IPS DF 19.7 (cell line): ENCODE measurements at regions not wholly inside any gene's neighbourhood (a gene's known extent, or its start where the extent isn't known, plus 50 kb on each side); places are given as distances from the start of the nearest gene placed in this dataset.

Experiments used
- DNase-seq: peaks from one replicate; pipeline ENCODE4 v3.0.0-alpha.2; 2013; ENCODE audit warnings: low read depth, low spot score

DNA sequence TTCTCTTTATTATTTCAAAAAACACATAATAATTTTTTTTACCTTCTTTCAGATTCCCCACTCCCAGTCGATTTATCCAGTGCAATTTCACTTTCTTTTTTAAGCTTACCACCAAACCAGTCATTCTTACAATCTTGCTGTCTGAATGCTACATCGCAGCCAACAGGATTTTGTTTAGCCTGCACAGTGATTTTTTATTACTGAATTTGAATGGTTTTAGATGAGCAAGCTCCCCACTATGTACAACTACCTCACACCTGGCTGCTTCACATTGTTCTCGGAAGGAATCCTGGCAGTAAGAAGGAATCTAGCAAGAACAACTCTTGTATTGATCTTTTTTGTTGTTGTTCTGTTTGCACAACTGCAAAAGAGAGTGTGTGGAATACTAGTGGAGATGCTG, 668.1 kb upstream of the WWC1 start:
- DNase-seq: no peak

DNA sequence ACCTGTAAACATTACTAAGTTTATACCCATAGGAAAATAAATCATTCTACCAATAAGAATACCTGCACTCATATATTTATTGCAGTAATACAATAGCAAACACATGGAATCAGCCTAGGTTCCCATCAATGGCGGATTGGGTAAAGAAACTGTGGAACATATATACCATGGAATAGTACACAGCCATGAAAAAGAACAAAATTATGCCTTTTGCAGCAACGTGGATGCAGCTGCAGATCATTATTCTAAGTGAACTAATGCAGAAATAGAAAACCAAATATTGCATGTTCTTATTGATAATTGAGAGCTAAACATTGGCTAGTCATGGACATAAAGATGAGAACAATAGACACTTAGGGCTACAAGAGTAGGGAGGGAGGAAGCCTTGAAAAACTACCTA, 667.4 kb upstream of the WWC1 start:
- DNase-seq: no peak

DNA sequence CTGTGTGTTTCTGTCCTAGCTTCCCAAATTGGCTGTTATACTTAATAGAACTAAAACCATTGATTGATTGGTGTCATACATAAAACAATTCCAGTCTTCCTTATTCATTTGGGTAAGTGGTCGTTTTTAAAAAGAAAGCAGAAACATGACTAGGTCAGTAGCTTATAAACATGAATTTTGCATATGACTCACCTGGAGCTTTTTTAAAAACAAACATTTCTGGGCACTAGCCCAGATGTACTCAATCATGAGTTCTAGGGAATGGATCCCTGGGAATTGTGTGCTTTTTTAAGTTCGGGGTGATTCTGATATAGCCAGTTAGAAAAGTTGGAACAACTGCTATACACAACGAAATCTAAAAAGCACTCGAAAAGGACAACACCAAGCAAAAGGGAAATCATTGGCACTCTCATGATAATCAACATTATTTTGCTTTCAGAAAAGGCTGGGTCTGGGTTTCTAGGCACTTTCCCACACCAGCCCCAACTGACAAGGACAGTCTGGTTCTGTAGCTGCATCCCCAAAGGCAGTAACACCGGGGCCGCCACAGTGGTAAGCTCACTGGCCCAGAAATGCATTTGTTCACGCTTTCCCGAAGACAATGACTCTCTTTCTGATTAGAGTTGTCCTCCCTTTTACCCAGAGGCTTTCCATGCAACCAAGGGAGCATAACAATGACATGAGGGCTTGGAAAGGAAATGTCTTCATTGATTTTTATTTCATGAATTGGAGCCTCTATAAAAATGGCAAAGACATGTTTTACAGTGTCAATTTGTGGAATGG, 664.9 kb upstream of the WWC1 start:
- no peak for DNase-seq

DNA sequence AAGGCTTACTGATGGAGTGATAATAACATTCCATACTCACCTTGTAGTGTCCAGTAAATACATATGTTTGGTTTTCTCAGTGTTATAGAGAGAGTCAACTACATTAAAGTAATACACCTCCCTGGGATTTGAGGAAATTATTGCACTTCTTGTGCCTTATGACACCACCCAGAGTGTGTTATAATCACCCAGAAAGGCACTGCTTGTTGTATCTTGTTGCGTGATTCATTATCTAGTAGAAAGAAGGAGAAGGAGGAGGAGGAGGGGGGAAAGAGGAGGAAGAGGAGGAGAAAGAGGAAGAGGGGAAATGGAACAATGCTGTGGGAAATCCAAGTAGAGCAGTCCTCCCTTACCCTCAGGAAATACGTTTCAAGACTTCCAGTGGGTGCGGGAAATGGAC, 661.8 kb upstream of the WWC1 start:
- no peak for DNase-seq

DNA sequence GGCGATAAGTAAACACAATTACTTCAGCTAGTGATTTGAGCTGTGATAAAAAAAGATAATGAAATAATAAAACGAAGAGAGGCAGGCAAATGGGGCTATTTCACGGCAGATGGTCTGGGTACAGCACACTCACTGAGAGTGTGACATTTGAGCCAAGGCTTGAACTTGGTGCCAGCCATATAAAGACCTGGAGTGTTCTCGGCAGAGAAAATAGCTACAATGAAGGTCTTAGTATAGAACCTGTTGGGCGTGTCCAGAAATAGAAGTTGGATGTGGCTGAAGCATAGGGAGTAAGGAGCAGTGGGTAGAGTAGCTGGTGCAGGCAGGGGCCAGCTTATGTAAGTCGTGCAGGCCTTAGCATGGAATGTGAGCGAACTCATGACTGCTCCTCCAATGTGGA, 660.3 kb upstream of the WWC1 start:
- no peak for DNase-seq

DNA sequence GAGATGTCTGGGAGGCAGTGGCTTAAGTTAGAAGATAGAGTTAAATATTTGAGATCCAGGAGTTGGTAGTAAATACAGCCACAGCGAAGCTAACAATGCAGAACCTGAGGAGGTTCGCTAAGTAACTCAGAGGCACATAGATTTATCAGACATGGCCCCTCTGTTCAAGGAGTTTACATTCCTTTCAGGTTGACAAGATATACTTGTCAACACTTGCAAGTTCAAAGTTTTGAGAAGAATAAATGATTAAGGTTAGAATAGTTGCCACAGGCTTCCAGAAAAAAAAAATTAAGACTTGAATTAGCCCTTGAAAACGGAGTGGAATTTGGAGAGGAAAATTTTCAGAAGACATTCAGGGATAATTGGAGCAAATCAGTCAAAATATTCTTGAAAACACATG, 658.3 kb upstream of the WWC1 start:
- no peak for DNase-seq

DNA sequence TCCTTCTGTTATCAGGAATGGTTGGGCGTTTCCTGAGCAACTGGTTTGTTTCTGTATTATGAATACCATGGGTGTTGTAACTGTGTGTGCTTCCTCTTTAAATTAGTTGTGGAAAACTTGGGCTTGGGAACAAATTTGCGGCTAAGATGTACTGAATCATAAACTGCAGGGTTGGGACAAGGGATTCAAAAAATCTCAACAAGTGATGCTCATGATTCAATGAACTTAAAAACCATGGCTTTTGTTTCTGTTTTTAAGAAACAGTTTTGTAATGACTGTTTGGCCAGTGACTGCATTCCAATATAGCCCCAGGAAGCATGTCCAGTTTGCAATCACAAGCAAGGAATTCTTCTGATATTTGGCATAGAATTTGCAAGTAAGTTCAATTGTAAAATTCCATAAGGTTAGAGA, 657.5 kb upstream of the WWC1 start:
- no peak for DNase-seq

DNA sequence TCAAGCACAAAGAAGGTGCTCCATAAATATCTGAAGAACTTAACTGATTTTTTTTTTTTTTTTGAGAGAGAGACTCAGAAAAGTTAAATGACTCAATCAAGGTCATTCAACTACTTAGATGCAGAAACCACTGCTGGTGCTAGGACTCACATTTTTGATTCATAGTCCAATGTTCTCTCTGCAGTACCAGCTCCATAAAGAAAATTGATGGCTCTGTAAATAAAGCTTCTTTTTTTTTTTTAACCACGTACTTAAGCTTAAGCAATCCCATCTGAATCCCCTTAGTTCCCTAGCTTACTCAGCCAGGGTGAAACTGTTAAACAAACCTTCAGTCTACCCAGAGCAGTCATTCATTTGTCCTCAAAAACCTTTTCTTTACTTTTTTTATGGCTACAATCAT, 657.0 kb upstream of the WWC1 start:
- DNase-seq: no peak

DNA sequence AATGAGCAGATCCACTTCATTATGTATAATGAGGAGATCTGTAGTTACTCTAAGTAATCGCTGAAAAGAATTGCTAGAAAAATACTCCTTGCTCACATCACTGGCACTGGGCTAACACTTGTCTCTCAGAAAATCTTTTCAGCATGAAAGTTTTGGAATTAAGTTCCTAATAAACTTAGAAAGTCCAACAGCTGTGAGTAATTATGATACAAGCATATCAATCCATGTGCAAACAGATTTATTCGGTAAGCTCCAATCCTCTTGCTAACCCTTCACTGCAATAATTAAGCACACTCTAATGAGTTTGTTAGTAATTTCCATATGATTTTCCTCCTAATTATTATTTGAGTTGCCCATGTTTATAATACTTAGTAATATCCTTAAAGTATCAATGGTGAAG, 652.6 kb upstream of the WWC1 start:
- DNase-seq: no peak

DNA sequence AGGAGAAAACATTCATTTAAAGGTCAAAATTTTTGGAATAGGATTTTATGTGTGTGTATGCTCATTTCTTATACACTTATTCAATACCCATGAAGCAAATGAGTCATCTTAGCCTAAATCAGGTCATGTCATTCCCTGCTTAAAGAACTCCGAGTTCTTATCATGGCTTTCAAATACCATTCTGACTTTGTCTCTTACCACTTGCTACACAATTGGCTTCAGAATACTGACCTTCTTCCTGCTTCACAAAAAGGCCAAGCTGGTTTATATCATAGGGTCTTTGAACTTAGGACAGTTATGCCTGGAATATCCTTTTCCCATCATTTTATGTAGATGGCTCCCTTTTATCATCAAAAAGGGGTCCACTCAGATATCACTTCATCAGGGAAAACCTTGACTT, 652.2 kb upstream of the WWC1 start:
- no peak for DNase-seq

DNA sequence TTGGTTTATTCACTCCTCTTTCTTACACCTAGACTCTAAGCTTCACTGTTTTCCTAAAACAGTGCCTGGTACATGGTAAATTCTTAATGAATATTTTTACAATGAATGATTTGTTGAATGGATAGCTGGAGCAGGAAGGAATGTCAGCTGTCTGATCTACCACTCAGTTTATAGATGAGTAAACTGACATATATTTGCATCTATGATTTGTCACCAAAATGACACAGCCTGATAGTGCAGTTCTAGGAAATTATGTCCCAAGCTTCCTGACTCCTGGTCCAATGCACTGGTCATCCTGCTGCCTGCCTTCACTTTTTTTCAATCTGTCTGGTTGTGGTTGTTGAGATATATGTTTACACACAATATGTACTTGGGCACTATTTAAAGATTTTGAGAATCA, 651.7 kb upstream of the WWC1 start:
- no peak for DNase-seq

DNA sequence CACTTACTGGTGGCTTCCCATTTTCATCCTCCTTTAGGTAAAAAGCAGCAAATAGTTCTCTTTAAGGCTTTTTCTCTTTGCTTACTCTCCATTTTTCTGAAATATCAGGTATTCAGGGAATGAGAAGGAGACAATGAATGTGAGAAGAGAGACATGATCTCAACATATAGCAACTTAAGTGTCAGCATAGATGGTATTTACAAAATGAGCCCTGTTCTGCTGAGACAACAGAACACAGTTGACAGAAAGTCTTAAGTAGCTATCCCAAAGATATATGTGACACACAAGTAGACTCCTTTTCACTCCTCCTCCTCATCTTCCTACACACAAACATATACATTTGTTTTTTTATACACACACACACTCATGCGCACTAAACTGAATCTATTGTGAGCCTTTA, 649.3 kb upstream of the WWC1 start:
- no peak for DNase-seq

DNA sequence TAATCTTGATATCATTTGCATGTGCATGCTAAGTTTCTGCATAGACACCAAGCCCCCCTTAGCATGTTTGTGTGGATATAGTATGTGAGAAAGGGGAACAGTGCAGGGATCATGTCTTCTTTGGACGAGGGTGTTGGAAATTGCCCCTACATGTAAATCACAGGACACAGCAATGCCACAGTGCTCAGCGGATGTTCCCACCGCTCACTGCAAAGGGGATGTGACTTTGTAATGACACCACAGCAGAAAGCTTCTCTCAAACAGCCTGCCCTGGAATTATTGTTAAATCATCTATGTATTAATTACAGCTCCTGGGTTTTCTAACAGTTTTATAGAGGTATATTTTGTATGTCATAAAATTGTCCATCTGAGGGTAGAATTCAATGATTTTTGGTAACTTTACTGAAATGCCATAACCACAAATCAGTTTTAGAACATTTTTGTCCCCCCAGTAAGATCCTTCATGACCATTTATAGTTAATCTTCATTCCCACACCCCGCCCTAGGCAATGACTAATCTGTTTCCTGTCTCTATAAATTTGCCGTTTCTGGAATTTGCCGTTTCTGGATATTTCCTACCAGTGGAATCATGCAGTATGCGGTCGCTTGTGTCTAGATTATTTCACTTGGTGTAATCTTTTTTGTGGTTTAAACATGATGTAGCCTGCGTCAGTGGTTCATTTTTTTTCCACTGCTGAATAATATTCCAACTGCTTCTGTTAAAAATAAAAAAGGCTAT, 648.5 kb upstream of the WWC1 start:
- no peak for DNase-seq

DNA sequence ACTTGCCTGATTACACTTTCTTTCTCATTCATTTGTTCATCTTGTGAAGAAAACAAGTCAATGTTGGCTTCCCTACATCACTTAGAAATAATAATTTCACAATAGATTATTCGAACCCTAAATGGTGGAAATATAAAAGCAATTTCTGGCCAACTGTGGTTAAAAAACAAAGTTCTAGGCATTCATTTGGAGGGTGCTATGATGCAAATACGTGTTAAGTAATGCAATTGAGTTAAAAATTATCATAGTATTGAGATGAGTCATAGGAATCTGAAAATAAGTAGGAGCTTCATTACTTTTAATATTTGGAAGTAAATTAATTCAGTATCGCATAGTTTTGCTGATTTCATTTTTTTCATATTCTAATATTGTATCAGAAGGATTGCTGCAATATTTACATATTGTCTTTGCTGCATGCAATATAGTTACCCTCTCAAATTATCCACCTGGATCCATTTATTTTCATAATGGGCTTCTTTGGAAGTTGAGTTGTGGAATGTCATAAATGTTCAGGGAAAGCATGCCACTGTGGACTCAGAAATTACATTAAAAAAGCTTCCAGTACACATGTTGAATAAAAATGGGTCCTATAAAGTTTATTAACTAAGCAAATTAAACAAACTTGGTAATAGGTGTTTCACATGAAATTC, 647.7 kb upstream of the WWC1 start:
- DNase-seq: no peak

DNA sequence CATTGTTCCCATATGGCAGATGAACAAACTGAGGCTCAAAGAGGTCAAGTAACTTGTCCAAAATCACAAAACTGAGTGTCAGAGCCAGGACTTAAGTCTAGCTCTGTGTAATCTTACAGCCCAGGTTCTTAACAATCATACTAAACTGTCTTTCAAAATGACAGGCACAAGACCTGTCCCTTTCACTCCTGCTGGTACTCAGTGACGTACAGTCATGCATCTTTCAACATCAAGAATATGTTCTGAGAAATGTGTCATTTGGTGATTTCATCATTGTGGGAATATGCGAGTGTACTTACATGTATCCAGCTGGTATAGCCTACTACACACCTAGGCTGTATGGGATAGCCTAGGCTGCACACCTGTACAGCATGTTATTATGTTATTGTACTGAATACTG, 646.8 kb upstream of the WWC1 start:
- DNase-seq: no peak

DNA sequence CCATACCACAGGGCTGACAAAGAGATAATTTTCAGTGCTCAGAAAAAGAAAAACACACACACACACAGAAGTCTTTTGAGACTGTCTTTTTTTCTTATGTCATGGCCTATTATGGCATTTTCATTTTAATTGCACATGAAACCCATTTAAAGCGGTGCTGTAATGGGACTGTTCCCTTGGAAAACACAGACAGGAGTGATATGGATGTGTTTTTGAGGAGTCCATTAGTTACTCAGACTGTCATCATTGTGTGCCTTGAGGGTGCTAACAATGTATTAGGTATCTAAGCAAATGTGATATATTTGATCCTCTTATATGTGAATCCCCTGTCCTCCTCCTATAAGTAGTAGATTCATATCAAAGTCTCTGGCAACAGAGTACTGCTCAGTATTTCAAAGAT, 642.0 kb upstream of the WWC1 start:
- DNase-seq: no peak

DNA sequence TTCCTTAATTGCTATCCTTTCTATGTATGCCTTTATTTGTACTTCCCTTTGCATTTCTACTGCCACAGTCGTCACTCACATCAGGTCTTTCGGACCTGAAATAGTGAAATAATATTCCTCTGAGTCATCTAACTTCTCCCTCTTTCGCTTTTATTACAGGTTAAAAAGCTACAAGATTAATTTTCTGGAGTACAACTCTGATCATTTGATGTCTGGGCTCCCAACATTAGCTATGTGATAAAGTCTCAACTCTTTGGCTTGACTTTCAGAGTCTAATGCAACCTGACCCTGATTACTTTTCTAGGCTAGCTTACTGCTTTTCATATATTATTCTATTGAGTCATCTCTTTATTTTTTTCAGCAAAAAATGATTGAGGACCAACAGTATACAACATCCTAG, 638.8 kb upstream of the WWC1 start:
- DNase-seq: no peak

DNA sequence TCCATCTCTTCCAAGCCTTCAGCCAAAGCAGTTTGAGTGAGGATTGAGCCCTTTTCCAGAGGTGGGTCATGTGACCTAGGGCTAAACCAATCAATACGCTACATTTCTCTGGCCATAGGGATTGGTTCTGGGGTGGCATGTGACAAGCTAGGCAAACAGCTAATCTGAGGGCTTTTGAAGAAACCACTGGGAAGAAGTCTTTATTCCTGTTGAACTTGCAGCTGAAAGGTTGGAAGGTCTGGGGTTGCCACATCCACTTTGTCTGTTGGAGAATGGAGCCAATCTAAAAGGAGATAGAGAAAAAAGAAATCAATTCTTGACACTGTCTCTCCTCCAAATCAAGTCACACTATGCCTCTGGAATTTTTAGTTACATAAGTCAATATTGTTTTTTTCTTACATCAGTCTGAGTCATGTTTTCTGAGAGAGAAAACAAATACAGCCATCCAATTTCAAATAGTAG, 637.8 kb upstream of the WWC1 start:
- peak; percentile 1 for DNase-seq

DNA sequence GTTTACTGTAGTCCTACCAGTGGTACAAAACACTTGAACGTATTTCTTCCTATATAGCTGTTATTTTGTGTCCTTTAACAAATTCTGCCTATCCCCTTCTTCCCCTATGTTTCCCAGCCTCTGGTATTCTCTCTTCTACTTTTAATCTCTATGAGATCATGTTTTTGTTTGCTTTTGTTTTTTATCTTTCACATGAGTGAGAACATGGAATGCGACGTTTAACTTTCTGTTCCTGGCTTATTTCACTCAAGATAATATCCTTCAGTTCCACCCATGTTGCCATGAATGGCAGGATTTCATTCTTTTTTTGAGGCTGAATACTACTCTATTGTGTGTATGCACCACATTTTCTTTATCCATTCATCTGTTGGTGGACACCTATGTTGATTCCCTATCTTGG, 634.4 kb upstream of the WWC1 start:
- DNase-seq: no peak

DNA sequence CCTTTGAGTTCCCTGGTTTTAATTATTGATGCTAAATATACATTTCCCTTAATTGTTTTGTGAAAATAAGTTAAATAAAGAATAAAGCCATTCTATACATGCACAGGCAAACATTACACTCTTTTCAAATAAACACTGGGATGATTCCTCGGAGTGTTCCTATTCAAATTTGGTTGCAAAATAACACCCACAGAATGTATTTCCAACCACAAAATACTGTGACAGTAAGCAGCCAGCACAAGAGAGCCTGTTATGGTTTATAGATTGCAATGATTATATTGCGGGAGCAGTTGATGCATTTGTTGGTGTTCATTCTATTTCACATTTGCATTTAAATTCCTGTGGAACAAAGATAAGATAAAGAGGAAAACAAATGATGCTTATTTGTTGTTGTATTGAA, 632.6 kb upstream of the WWC1 start:
- no peak for DNase-seq

DNA sequence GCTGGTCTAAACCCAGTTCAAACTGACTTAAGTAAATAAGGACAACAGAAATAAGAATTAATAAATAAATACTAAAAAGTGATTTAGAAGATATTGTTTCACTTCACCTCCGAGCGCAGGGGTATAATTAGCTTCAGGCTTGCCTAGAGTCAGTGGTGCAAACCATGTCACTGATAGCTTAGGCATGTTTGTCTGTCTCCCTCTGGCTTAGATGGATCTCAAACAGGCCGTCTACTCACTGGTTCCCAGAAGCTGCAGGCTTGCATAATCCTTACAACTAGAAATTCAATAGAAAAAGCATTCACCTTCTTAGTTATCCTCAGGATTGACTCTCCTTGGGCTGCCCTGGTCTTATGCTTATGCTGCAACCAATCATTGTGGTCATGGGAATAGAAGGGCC, 629.8 kb upstream of the WWC1 start:
- no peak for DNase-seq

DNA sequence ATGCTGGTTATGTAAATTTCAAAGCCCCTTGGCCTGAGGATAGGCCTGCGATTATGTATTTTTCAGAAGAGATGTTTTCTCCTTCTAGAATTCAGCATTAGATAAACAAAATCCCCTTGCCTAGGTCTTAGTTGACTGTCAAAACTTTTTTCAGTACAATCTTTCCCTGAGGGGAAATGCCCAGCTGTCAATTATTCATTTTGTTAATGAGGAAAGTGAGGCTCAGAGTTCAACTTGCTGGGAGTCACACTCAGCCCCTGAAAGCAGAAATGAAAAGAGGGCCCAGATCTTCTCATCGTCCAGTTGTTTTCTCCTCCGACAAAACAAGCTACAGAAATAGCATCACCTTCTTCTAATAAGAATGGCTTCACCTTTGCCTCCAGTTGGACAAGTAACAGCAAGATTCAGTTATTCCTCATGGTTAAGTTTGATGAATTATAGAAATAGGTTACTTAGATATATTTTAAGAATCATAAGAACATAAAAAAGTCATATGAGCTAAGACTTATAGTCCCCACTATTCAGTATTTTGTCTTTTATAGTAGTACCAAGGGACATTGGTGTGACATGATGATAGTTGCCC, 627.1 kb upstream of the WWC1 start:
- DNase-seq: no peak
